Middle frontal gyrus (tissue), 1 donor: ENCODE measurements at regions not wholly inside any gene's neighbourhood (a gene's known extent, or its start where the extent isn't known, plus 50 kb on each side); places are given as distances from the start of the nearest gene placed in this dataset.

Experiments
- DNase-seq: peaks from one replicate; pipeline ENCODE4 v3.0.0-alpha.2; 2015; ENCODE audit warnings: low spot score; ENCODE audit errors: extremely low spot score

DNA sequence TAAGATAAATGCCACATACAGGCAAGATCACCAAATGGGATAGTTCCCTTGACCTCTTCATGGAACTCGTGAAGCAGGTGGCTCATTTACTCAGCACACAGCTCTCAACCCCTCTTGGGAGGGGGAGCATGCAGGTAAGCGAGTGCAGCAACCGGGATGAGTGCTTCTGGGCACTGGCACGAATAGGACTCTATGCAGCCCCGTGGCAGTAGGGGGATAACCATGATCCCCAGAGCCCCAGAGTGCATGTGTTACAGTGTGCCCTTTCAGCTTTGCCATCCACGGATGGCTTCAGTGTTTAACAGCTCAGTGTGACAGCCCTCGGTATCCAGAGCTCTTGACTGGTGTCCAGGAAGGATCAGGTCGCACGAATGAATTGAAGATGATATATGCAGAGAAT lies 1187.1 kb downstream of the CDH9 start:
- no peak for DNase-seq

DNA sequence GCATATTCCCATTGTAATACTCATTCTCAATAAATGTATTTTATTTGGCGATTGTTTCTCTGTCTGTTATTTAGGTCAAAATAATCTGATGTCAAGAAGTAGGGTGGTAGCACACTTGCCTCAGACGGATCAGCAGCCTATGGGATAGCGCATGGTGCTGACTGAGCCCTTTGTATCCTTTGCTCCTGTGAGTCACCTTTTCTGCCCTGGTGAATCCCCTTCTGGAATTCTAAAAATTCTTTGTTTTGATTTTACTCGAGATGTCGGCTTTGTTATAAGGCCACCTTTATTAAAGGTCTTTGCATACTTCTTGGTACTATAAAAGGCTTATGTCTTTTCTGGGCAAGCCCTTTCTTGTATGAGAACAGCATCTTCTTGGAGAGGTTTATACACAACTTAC lies 1187.8 kb downstream of the CDH9 start:
- DNase-seq: no peak

DNA sequence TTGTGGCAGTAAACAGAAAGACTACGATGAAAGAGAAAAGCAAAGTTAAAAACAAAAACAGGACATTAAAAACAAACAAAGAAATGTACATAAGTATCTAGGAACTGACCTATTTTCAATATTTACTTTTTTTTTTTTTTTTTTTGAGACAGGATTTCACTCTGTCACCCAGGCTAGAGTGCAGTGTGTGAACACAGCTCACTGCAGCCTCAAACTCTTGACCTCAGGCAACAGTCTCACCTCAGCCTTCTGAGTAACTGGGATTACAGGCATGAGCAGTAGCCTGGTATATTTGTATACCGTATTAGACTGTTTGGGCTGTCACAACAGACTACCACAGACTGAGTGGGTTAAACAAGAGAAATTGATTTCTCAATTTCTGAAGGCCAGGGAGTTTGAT lies 1189.1 kb downstream of the CDH9 start:
- DNase-seq: no peak

DNA sequence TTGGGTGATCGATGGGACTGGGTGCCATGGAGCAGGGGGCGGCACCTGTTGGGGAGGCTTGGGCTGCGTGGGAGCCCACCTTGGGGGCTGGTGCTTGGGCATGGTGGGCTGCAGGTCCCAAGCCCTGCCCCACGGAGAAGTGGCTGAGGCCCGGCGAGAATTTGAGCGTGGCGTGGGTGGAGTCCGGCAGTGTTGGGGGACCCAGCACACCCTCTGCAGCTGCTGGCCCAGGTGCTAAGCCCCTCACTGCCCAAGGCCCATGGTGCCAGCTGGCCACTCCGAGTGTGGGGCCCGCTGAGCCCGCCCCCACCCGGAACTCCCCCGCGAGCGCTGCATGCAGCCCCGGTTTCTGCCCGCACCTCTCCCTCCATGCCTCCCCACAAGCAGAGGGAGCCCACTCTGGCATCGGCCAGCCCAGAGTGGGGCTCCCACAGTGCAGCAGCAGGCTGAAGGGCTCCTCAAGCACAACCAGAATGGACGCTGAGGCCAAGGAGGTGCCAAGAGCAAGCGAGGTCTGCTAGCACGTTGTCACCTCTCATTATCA lies 1178.6 kb upstream of the CDH10 start:
- DNase-seq: no peak
